ENCODE measurements at regions not wholly inside any gene's neighbourhood (a gene's known extent, or its start where the extent isn't known, plus 50 kb on each side); places are given as distances from the start of the nearest gene placed in this dataset.
A peak's percentile ranks its signal among the peaks of the same experiment; 100 is the strongest.

GRCh38 chr3:31232055-31233025 is 300.4 kb upstream of the STT3B start:
- Mint-ChIP-seq H3K4me1 (no peaks in the 10 kb centered on the region), H3K27me3 (ENCODE audit: insufficient read depth, low read depth) (peaks cover 4% of the 10 kb centered on the region), H3K36me3 (no peaks in the 10 kb centered on the region), H3K4me3 (no peak overlapping the region), H3K27ac (no peak overlapping the region), H3K9me3 (no peaks in the 10 kb centered on the region)
- no peak overlapping the region for H3K27ac ChIP-seq
- no peak overlapping the region for H3K4me3 ChIP-seq
- H4K20me1 ChIP-seq (ENCODE audit: low read depth) = no peaks in the 10 kb centered on the region
- H3K27me3 ChIP-seq = no peaks in the 10 kb centered on the region
- H3K79me2 ChIP-seq (ENCODE audit: low read depth) = no peaks in the 10 kb centered on the region
- H3K4me1 ChIP-seq = no peaks in the 10 kb centered on the region
- no peaks in the 10 kb centered on the region for H3K36me3 ChIP-seq
- no peaks in the 10 kb centered on the region for H3K9me3 ChIP-seq (ENCODE audit: low read depth)
- TF ChIP-seq EZH2 (IDR thresholded peaks at IDR 0.05) (no peak), CTCF (IDR thresholded peaks at IDR 0.05) (no peak), EZH2phosphoT487 (IDR thresholded peaks at IDR 0.05) (no peak)
- H2AFZ ChIP-seq (replicated peaks) = no peak overlapping the region
- no peak overlapping the region for H3K9ac ChIP-seq
- no peak for DNase-seq (ENCODE audit: low spot score)
- no peaks in the 10 kb centered on the region for H3F3A ChIP-seq (ENCODE audit: low read depth)
- no peak overlapping the region for H3K4me2 ChIP-seq

GRCh38 chr3:31234145-31234544 is 298.6 kb upstream of the STT3B start:
- no peak for DNase-seq (ENCODE audit: low spot score)
- Mint-ChIP-seq H3K4me1 (no peaks in the 10 kb centered on the region), H3K9me3 (no peaks in the 10 kb centered on the region), H3K4me3 (no peak overlapping the region), H3K27me3 (ENCODE audit: insufficient read depth, low read depth) (peaks cover 4% of the 10 kb centered on the region), H3K27ac (no peak overlapping the region), H3K36me3 (no peaks in the 10 kb centered on the region)
- TF ChIP-seq CTCF (IDR thresholded peaks at IDR 0.05) = no peak
- TF ChIP-seq EZH2phosphoT487 (IDR thresholded peaks at IDR 0.05) = no peak
- TF ChIP-seq EZH2 (IDR thresholded peaks at IDR 0.05) = no peak
- Histone ChIP-seq H3K4me2 (no peak overlapping the region), H3K4me1 (no peaks in the 10 kb centered on the region), H2AFZ (replicated peaks) (no peak overlapping the region), H4K20me1 (ENCODE audit: low read depth) (no peaks in the 10 kb centered on the region), H3K27ac (no peak overlapping the region), H3K79me2 (ENCODE audit: low read depth) (no peaks in the 10 kb centered on the region), H3K9me3 (ENCODE audit: low read depth) (no peaks in the 10 kb centered on the region), H3F3A (ENCODE audit: low read depth) (no peaks in the 10 kb centered on the region), H3K36me3 (no peaks in the 10 kb centered on the region), H3K9ac (no peak overlapping the region), H3K4me3 (no peak overlapping the region), H3K27me3 (no peaks in the 10 kb centered on the region)

- H3F3A ChIP-seq (ENCODE audit: low read depth) = no peaks in the 10 kb centered on the region
- H3K9me3 ChIP-seq (ENCODE audit: low read depth) = no peaks in the 10 kb centered on the region
- no peak overlapping the region for H2AFZ ChIP-seq (replicated peaks)
- no peak overlapping the region for H3K27ac ChIP-seq
- no peaks in the 10 kb centered on the region for H3K4me1 ChIP-seq
- H3K4me3 ChIP-seq = no peak overlapping the region
- Mint-ChIP-seq H3K4me3 (no peak overlapping the region), H3K9me3 (no peaks in the 10 kb centered on the region), H3K4me1 (no peaks in the 10 kb centered on the region), H3K27me3 (ENCODE audit: insufficient read depth, low read depth) (peaks cover 4% of the 10 kb centered on the region), H3K36me3 (no peaks in the 10 kb centered on the region), H3K27ac (peak overlapping the region; percentile 60)
- no peaks in the 10 kb centered on the region for H4K20me1 ChIP-seq (ENCODE audit: low read depth)
- no peaks in the 10 kb centered on the region for H3K79me2 ChIP-seq (ENCODE audit: low read depth)
- H3K27me3 ChIP-seq = no peaks in the 10 kb centered on the region
- H3K36me3 ChIP-seq = no peaks in the 10 kb centered on the region
- TF ChIP-seq EZH2phosphoT487 (IDR thresholded peaks at IDR 0.05) (no peak), EZH2 (IDR thresholded peaks at IDR 0.05) (no peak), CTCF (IDR thresholded peaks at IDR 0.05) (no peak)
- H3K4me2 ChIP-seq = no peak overlapping the region
- H3K9ac ChIP-seq = no peak overlapping the region
- no peak for DNase-seq (ENCODE audit: low spot score)
These were observed 297.5 kb upstream of the STT3B start for GRCh38 chr3:31235062-31235700.

Measured in neural progenitor cell (in vitro differentiated cells).